SH-SY5Y (cell line): ENCODE measurements at regions not wholly inside any gene's neighbourhood (a gene's known extent, or its start where the extent isn't known, plus 50 kb on each side); places are given as distances from the start of the nearest gene placed in this dataset.

Experiments used
- GATA2 ChIP-seq: IDR thresholded peaks from 2 replicates; pipeline ENCODE4 v1.6.1; 2011; ENCODE audit warnings: mild to moderate bottlenecking, low read depth, low read length
- GATA3 ChIP-seq: IDR thresholded peaks from 2 replicates; pipeline ENCODE4 v1.6.1; 2011; ENCODE audit warnings: low read depth, mild to moderate bottlenecking, low read length, moderate library complexity

- TF ChIP-seq GATA3 (no peak), GATA2 (no peak)
Observed at GRCh38 chr1:36654586-36654985, 171.9 kb upstream of the CSF3R start.
